ENCODE measurements at regions not wholly inside any gene's neighbourhood (a gene's known extent, or its start where the extent isn't known, plus 50 kb on each side); places are given as distances from the start of the nearest gene placed in this dataset.

GRCh38 chr6:133170602-133171001 lies 70.6 kb upstream of the EYA4 start:
- Mint-ChIP-seq H3K27me3 (no peaks in the 10 kb centered on the region), H3K27ac (no peak overlapping the region), H3K36me3 (ENCODE audit: low read depth) (no peaks in the 10 kb centered on the region), H3K9me3 (no peaks in the 10 kb centered on the region), H3K4me1 (ENCODE audit: low read depth) (no peaks in the 10 kb centered on the region), H3K4me3 (no peak overlapping the region)
- TF ChIP-seq CTCF (IDR thresholded peaks at IDR 0.05) = no peak
- ChIA-PET POLR2A (no interaction called here), CTCF (interaction anchor here (1.2 kb wide), 1 partner anchor 20 kb away, joined by 3 read pairs; no protein-coding TSS in a partner anchor)
- DNase-seq (no peak), ATAC-seq (no peak)
- intact Hi-C loops (cut with micrococcal nuclease) = no loop called here

GRCh38 chr6:133171989-133172604 lies 69.1 kb upstream of the EYA4 start:
- POLR2A ChIA-PET = no interaction called here
- DNase-seq (no peak), ATAC-seq (no peak)
- Mint-ChIP-seq H3K4me3 (no peak overlapping the region), H3K36me3 (ENCODE audit: low read depth) (no peaks in the 10 kb centered on the region), H3K27ac (no peak overlapping the region), H3K4me1 (ENCODE audit: low read depth) (no peaks in the 10 kb centered on the region), H3K27me3 (no peaks in the 10 kb centered on the region), H3K9me3 (no peaks in the 10 kb centered on the region)
- intact Hi-C loops (cut with micrococcal nuclease) = no loop called here
- CTCF ChIA-PET = no interaction called here
- TF ChIP-seq CTCF (IDR thresholded peaks at IDR 0.05) = no peak

GRCh38 chr6:133173276-133173675 lies 67.9 kb upstream of the EYA4 start:
- POLR2A ChIA-PET = no interaction called here
- CTCF ChIA-PET = interaction anchor here (0.8 kb wide), 1 partner anchor 728 kb away, joined by 3 read pairs; no protein-coding TSS in a partner anchor
- Mint-ChIP-seq H3K4me3 (no peak overlapping the region), H3K4me1 (ENCODE audit: low read depth) (no peaks in the 10 kb centered on the region), H3K9me3 (no peaks in the 10 kb centered on the region), H3K27ac (no peak overlapping the region), H3K27me3 (no peaks in the 10 kb centered on the region), H3K36me3 (ENCODE audit: low read depth) (no peaks in the 10 kb centered on the region)
- ATAC-seq (no peak), DNase-seq (no peak)
- intact Hi-C loops (cut with micrococcal nuclease) = no loop called here
- TF ChIP-seq CTCF (IDR thresholded peaks at IDR 0.05) = no peak

GRCh38 chr6:133179481-133179880 lies 61.7 kb upstream of the EYA4 start:
- intact Hi-C loops (cut with micrococcal nuclease) = no loop called here
- Mint-ChIP-seq H3K27me3 (no peaks in the 10 kb centered on the region), H3K4me1 (ENCODE audit: low read depth) (no peaks in the 10 kb centered on the region), H3K9me3 (no peaks in the 10 kb centered on the region), H3K4me3 (no peak overlapping the region), H3K27ac (no peak overlapping the region), H3K36me3 (ENCODE audit: low read depth) (no peaks in the 10 kb centered on the region)
- no peak for TF ChIP-seq CTCF (IDR thresholded peaks at IDR 0.05)
- ATAC-seq = no peak
- ChIA-PET POLR2A (no interaction called here), CTCF (no interaction called here)
- no peak for DNase-seq

GRCh38 chr6:133183691-133184090 lies 57.5 kb upstream of the EYA4 start:
- Mint-ChIP-seq H3K27ac (no peak overlapping the region), H3K4me1 (ENCODE audit: low read depth) (no peaks in the 10 kb centered on the region), H3K9me3 (no peaks in the 10 kb centered on the region), H3K36me3 (ENCODE audit: low read depth) (no peaks in the 10 kb centered on the region), H3K27me3 (peaks cover 1% of the 10 kb centered on the region), H3K4me3 (no peak overlapping the region)
- intact Hi-C loops (cut with micrococcal nuclease) = no loop called here
- ATAC-seq (no peak), DNase-seq (no peak)
- no peak for TF ChIP-seq CTCF (IDR thresholded peaks at IDR 0.05)
- POLR2A ChIA-PET = no interaction called here
- CTCF ChIA-PET = interaction anchor here (0.7 kb wide), 1 partner anchor 671 kb away, joined by 3 read pairs; no protein-coding TSS in a partner anchor

Measured in activated CD8-positive, alpha-beta T cell treated with anti-CD3 and anti-CD28 coated beads for 36 hours (primary cell).